Liver (tissue), 3 donors: ENCODE measurements at regions not wholly inside any gene's neighbourhood (a gene's known extent, or its start where the extent isn't known, plus 50 kb on each side); places are given as distances from the start of the nearest gene placed in this dataset.

Experiments
- CTCF ChIP-seq: fragments of 150-350 bp; IDR thresholded peaks from 2 replicates; pipeline ENCODE4 v1.5.1; 2017; ENCODE audit warnings: improper control_type of control experiment, low read depth, low read length; ENCODE audit not compliant: missing input control
- GABPA ChIP-seq, 2 donors: IDR thresholded peaks in 1 of 2; conservative IDR thresholded peaks in 1 of 2; 2 replicates each; pipeline ENCODE4 v1.6.1; 2016; ENCODE audit warnings: antibody characterized with exemption in 2 of 2, mild to moderate bottlenecking in 1 of 2, moderate library complexity in 1 of 2
- JUND ChIP-seq, 2 donors: IDR thresholded peaks; 2 replicates each; pipeline ENCODE4 v1.6.1; 2016; ENCODE audit warnings: antibody characterized with exemption in 2 of 2
- RAD21 ChIP-seq, 2 donors: IDR thresholded peaks; 2 replicates each; pipeline ENCODE4 v1.6.1; 2016; ENCODE audit warnings: antibody characterized with exemption in 2 of 2, mild to moderate bottlenecking in 2 of 2
- RXRA ChIP-seq, 2 donors: IDR thresholded peaks; 2 replicates each; pipeline ENCODE4 v1.6.1; 2017 to 2018; ENCODE audit warnings: antibody characterized with exemption in 2 of 2, mild to moderate bottlenecking in 1 of 2
- YY1 ChIP-seq: IDR thresholded peaks from 2 replicates; pipeline ENCODE4 v1.6.1; 2016; ENCODE audit warnings: antibody characterized with exemption, mild to moderate bottlenecking
- TF ChIP-seq, protein P1 (sequence below): IDR thresholded peaks from 2 replicates; pipeline ENCODE4 v1.6.1; 2016; ENCODE audit warnings: antibody characterized with exemption, mild to moderate bottlenecking
- donor health status: healthy.
- donor health status: healthy.

DNA sequence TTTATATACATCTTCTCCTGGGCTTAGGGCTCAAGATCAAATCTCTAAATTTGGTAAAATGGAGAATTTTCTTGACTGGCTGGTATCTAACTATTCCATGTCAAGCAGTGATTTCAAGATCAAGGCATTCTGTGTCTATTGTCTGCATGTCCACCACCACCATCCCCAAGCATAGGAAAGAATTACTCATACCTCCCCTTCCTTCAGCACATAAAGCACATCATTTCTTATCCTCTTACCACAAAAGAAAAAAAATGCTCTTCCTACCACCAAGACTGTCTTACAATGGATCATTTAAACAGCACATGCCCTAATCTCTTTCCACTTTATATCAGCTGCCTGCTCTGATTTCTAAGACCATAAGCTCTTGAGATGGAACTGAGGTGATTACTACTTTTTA lies 470.5 kb upstream of the THBS1 start:
- TF ChIP-seq JUND (IDR thresholded peaks at IDR 0.05): no peak
- no peak for TF ChIP-seq CTCF
- TF ChIP-seq RXRA (IDR thresholded peaks at IDR 0.05): no peak
- TF ChIP-seq RAD21 (IDR thresholded peaks at IDR 0.05): no peak
- TF ChIP-seq, protein P1, sequence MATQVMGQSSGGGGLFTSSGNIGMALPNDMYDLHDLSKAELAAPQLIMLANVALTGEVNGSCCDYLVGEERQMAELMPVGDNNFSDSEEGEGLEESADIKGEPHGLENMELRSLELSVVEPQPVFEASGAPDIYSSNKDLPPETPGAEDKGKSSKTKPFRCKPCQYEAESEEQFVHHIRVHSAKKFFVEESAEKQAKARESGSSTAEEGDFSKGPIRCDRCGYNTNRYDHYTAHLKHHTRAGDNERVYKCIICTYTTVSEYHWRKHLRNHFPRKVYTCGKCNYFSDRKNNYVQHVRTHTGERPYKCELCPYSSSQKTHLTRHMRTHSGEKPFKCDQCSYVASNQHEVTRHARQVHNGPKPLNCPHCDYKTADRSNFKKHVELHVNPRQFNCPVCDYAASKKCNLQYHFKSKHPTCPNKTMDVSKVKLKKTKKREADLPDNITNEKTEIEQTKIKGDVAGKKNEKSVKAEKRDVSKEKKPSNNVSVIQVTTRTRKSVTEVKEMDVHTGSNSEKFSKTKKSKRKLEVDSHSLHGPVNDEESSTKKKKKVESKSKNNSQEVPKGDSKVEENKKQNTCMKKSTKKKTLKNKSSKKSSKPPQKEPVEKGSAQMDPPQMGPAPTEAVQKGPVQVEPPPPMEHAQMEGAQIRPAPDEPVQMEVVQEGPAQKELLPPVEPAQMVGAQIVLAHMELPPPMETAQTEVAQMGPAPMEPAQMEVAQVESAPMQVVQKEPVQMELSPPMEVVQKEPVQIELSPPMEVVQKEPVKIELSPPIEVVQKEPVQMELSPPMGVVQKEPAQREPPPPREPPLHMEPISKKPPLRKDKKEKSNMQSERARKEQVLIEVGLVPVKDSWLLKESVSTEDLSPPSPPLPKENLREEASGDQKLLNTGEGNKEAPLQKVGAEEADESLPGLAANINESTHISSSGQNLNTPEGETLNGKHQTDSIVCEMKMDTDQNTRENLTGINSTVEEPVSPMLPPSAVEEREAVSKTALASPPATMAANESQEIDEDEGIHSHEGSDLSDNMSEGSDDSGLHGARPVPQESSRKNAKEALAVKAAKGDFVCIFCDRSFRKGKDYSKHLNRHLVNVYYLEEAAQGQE: no peak
- no peak for TF ChIP-seq GABPA (IDR thresholded peaks at IDR 0.05 in 1 of 2, conservative IDR thresholded peaks at IDR 0.05 in 1 of 2)
- no peak for TF ChIP-seq YY1
